H9 (cell line): ENCODE measurements at regions not wholly inside any gene's neighbourhood (a gene's known extent, or its start where the extent isn't known, plus 50 kb on each side); places are given as distances from the start of the nearest gene placed in this dataset.

Experiments
- DNase-seq: peaks from one replicate; pipeline ENCODE4 v3.0.0-alpha.2; 2017
- H2AFZ ChIP-seq: one replicate; pipeline ENCODE4 v1.6.1; 2013; ENCODE audit warnings: mild to moderate bottlenecking, low read length, control low read depth, moderate library complexity
- H2AK5ac ChIP-seq: 2 replicates; pipeline ENCODE4 v1.6.1; 2013; ENCODE audit warnings: low read length, control low read depth, mixed read lengths; ENCODE audit not compliant: insufficient read length
- H2BK120ac ChIP-seq: one replicate; pipeline ENCODE4 v1.6.1; 2013; ENCODE audit warnings: low read depth, mild to moderate bottlenecking, low read length, control low read depth, inconsistent platforms; ENCODE audit not compliant: poor library complexity, severe bottlenecking
- H2BK12ac ChIP-seq: 2 replicates; pipeline ENCODE4 v1.6.1; 2013; ENCODE audit warnings: low read length, control low read depth, mixed read lengths, low read depth; ENCODE audit not compliant: insufficient read length
- H2BK15ac ChIP-seq: 2 replicates; pipeline ENCODE4 v1.6.1; 2013; ENCODE audit warnings: low read depth, low read length, control low read depth
- H2BK20ac ChIP-seq: one replicate; pipeline ENCODE4 v1.6.1; 2013; ENCODE audit warnings: low read depth, mild to moderate bottlenecking, low read length, control low read depth, inconsistent platforms; ENCODE audit not compliant: poor library complexity, severe bottlenecking
- H2BK5ac ChIP-seq: 2 replicates; pipeline ENCODE4 v1.6.1; 2013; ENCODE audit warnings: low read length, control low read depth, mixed read lengths; ENCODE audit not compliant: insufficient read length
- H3K14ac ChIP-seq: 2 replicates; pipeline ENCODE4 v1.6.1; 2013; ENCODE audit warnings: low read length, control low read depth; ENCODE audit not compliant: insufficient read depth
- H3K18ac ChIP-seq: 2 replicates; pipeline ENCODE4 v1.6.1; 2013; ENCODE audit warnings: low read depth, mild to moderate bottlenecking, mixed read lengths, low read length, control low read depth; ENCODE audit not compliant: insufficient read length
- H3K23ac ChIP-seq: 2 replicates; pipeline ENCODE4 v1.6.1; 2013; ENCODE audit warnings: low read length, control low read depth, mixed read lengths, low read depth; ENCODE audit not compliant: insufficient read length
- H3K23me2 ChIP-seq: 2 replicates; pipeline ENCODE4 v1.6.1; 2013; ENCODE audit warnings: low read depth, mild to moderate bottlenecking, mixed read lengths, low read length, control low read depth; ENCODE audit not compliant: insufficient read length, poor library complexity, severe bottlenecking
- H3K27ac ChIP-seq: 2 replicates; pipeline ENCODE4 v1.5.1; 2013; ENCODE audit warnings: low read length, control low read depth, mixed read lengths, low read depth; ENCODE audit not compliant: insufficient read length
- H3K27me3 ChIP-seq: 2 replicates; pipeline ENCODE4 v1.6.1; 2013; ENCODE audit warnings: low read length, control low read depth, inconsistent platforms; ENCODE audit not compliant: insufficient read depth
- H3K4ac ChIP-seq: 2 replicates; pipeline ENCODE4 v1.6.1; 2013; ENCODE audit warnings: low read depth, mild to moderate bottlenecking, control low read depth, inconsistent platforms, low read length, moderate library complexity
- H3K4me1 ChIP-seq: 2 replicates; pipeline ENCODE4 v1.6.1; 2013; ENCODE audit warnings: low read length, control low read depth, inconsistent platforms; ENCODE audit not compliant: insufficient read depth
- H3K4me2 ChIP-seq: 2 replicates; pipeline ENCODE4 v1.6.1; 2013; ENCODE audit warnings: low read length, control low read depth, mixed read lengths; ENCODE audit not compliant: insufficient read length, insufficient read depth
- H3K56ac ChIP-seq: 2 replicates; pipeline ENCODE4 v1.6.1; 2013; ENCODE audit warnings: low read depth, mild to moderate bottlenecking, mixed read lengths, low read length, control low read depth; ENCODE audit not compliant: insufficient read length
- H3K79me1 ChIP-seq: 2 replicates; pipeline ENCODE4 v1.6.1; 2013; ENCODE audit warnings: low read depth, mild to moderate bottlenecking, moderate library complexity, low read length, control low read depth, inconsistent platforms; ENCODE audit not compliant: insufficient read depth, poor library complexity, severe bottlenecking
- H3K79me2 ChIP-seq: 2 replicates; pipeline ENCODE4 v1.6.1; 2013; ENCODE audit warnings: low read length, control low read depth, inconsistent platforms; ENCODE audit not compliant: insufficient read depth
- H3K9ac ChIP-seq: 2 replicates; pipeline ENCODE4 v1.6.1; 2013; ENCODE audit warnings: low read length, control low read depth, mixed read lengths; ENCODE audit not compliant: insufficient read length; ENCODE audit errors: extremely low read depth
- H3K9me3 ChIP-seq: one replicate; pipeline ENCODE4 v1.6.1; 2013; ENCODE audit warnings: low read depth, low read length, inconsistent platforms; ENCODE audit not compliant: control insufficient read depth
- H3T11ph ChIP-seq: one replicate; pipeline ENCODE4 v1.6.1; 2013; ENCODE audit warnings: mild to moderate bottlenecking, low read length, control low read depth, inconsistent platforms
- H4K20me1 ChIP-seq: one replicate; pipeline ENCODE4 v1.6.1; 2013; ENCODE audit not compliant: control insufficient read depth, insufficient read length, insufficient read depth
- H4K5ac ChIP-seq: 2 replicates; pipeline ENCODE4 v1.6.1; 2013; ENCODE audit warnings: low read depth, mild to moderate bottlenecking, mixed read lengths, low read length, control low read depth; ENCODE audit not compliant: insufficient read length
- H4K8ac ChIP-seq: replicated peaks from 2 replicates; pipeline ENCODE4 v1.6.1; 2013; ENCODE audit warnings: low read length, control low read depth, mixed read lengths, low read depth; ENCODE audit not compliant: insufficient read length
- H4K91ac ChIP-seq: 2 replicates; pipeline ENCODE4 v1.6.1; 2013; ENCODE audit warnings: low read depth, mild to moderate bottlenecking, moderate library complexity, mixed read lengths, low read length, control low read depth; ENCODE audit not compliant: insufficient read length
- H3K27ac Mint-ChIP-seq, 3 experiments: 2 replicates in 2 of 3; 3 replicates in 1 of 3; pipeline ENCODE4 v1.8.0; 2020 to 2021; ENCODE audit warnings: mixed read lengths in 3 of 3, mild to moderate bottlenecking in 1 of 3, moderate library complexity in 1 of 3
- H3K27me3 Mint-ChIP-seq: 2 replicates; pipeline ENCODE4 v1.8.0; 2021; ENCODE audit warnings: low read depth, mild to moderate bottlenecking, moderate library complexity, mixed read lengths
- H3K36me3 Mint-ChIP-seq, 3 experiments: 2 replicates in 2 of 3; 3 replicates in 1 of 3; pipeline ENCODE4 v1.8.0; 2020 to 2021; ENCODE audit warnings: low read depth in 3 of 3, mixed read lengths in 3 of 3; ENCODE audit not compliant: insufficient read depth in 1 of 3
- H3K4me1 Mint-ChIP-seq, 2 experiments: 2 replicates each; pipeline ENCODE4 v1.8.0; 2020; ENCODE audit warnings: mixed read lengths in 2 of 2
- H3K4me3 Mint-ChIP-seq, 2 experiments: 2 replicates in 1 of 2; 3 replicates in 1 of 2; pipeline ENCODE4 v1.8.0; 2020 to 2021; ENCODE audit warnings: mild to moderate bottlenecking in 2 of 2, mixed read lengths in 2 of 2, moderate library complexity in 1 of 2
- H3K9me3 Mint-ChIP-seq, 2 experiments: 2 replicates in 1 of 2; 3 replicates in 1 of 2; pipeline ENCODE4 v1.8.0; 2020; ENCODE audit warnings: mild to moderate bottlenecking in 2 of 2, mixed read lengths in 2 of 2, moderate library complexity in 1 of 2
- CTCF ChIP-seq: fragments of 200-600 bp; sonication (generic); conservative IDR thresholded peaks from 3 replicates; pipeline ENCODE4 v1.8.0; 2021; ENCODE audit warnings: antibody characterized with exemption, mild to moderate bottlenecking
- WGBS: extraction: QIAGEN DNeasy Blood & Tissue Kit; methylation state at CpG from one replicate; pipeline ENCODE4 v1.1.7; 2013; ENCODE audit warnings: missing lambda C conversion rate, low lambda C conversion rate, mixed read lengths; ENCODE audit not compliant: insufficient read length; ENCODE audit errors: extremely low coverage; 5-methylcytosine and 5-hydroxymethylcytosine counted together

GRCh38 chr12:78396538-78396937, 468.0 kb upstream of the SYT1 start:
- Histone ChIP-seq H2AK5ac (no peak overlapping the region), H3K9ac (no peak overlapping the region), H4K5ac (no peak overlapping the region), H4K20me1 (no peaks in the 10 kb centered on the region), H3K4ac (no peak overlapping the region), H3K23me2 (no peaks in the 10 kb centered on the region), H3K4me1 (no peaks in the 10 kb centered on the region), H2BK20ac (no peak overlapping the region), H4K91ac (no peak overlapping the region), H3K79me2 (no peaks in the 10 kb centered on the region), H2BK12ac (no peak overlapping the region), H3T11ph (no peak overlapping the region), H3K79me1 (no peaks in the 10 kb centered on the region), H3K18ac (no peak overlapping the region), H3K4me2 (no peak overlapping the region), H3K14ac (no peak overlapping the region), H3K27ac (no peak overlapping the region), H3K9me3 (no peaks in the 10 kb centered on the region), H3K23ac (no peak overlapping the region), H2BK15ac (no peak overlapping the region), H2BK120ac (no peak overlapping the region), H4K8ac (no peak overlapping the region), H3K56ac (no peak overlapping the region), H2BK5ac (no peak overlapping the region), H2AFZ (no peak overlapping the region), H3K27me3 (no peaks in the 10 kb centered on the region)
- no peak for DNase-seq
- WGBS = no CpG with 5 or more reads among the region's 1 CpG
- H3K4me1 Mint-ChIP-seq = peaks cover 5 to 6% of the 10 kb centered on the region in 2 experiments; a peak in 3 of 4 replicates
- no peak for TF ChIP-seq CTCF
- no peaks in the 10 kb centered on the region for H3K36me3 Mint-ChIP-seq
- no peak overlapping the region; a peak in 1 of 7 replicates for H3K27ac Mint-ChIP-seq
- H3K9me3 Mint-ChIP-seq = no peaks in the 10 kb centered on the region
- H3K27me3 Mint-ChIP-seq = no peaks in the 10 kb centered on the region
- no peak overlapping the region for H3K4me3 Mint-ChIP-seq
